OCI-LY7 (cell line): ENCODE measurements at regions not wholly inside any gene's neighbourhood (a gene's known extent, or its start where the extent isn't known, plus 50 kb on each side); places are given as distances from the start of the nearest gene placed in this dataset.
"Not testable (repeated sequence)": the region's sequence is repeated elsewhere in the genome, so short reads cannot be mapped to it uniquely, and the experiment has no call there.

Source experiments
- BruUV-seq: library from RNA; stranded (reverse); fragments of 400-500 nt; replicated peaks from 2 replicates; lab custom pipeline; 2021; lab: Mats Ljungman, UMichigan
- CTCF ChIA-PET: fragments of 300-600 bp; sonication (Branson Sonifier 250); formaldehyde crosslinking; loops from one replicate; lab custom pipeline; 2022; ENCODE audit warnings: antibody characterized with exemption; ENCODE audit not compliant: unreplicated experiment; lab: Charles Lee
- POLR2A ChIA-PET: fragments of 300-600 bp; sonication (Branson Sonifier 250); formaldehyde crosslinking; loops from one replicate; lab custom pipeline; 2022; ENCODE audit warnings: antibody characterized with exemption; lab: Charles Lee
- DNase-seq: peaks from one replicate; pipeline ENCODE4 v3.0.0-alpha.2; 2015; ENCODE audit warnings: low spot score
- H2AFZ ChIP-seq: fragments of 200-600 bp; sonication (generic), shearing (Covaris generic); 2 replicates; pipeline ENCODE4 v1.6.1; 2014; ENCODE audit warnings: mild to moderate bottlenecking, antibody characterized with exemption, low read length, moderate library complexity
- H3K27ac ChIP-seq: fragments of 200-600 bp; sonication (generic); 2 replicates; pipeline ENCODE4 v1.5.1; 2014; ENCODE audit warnings: mixed run types, low read depth, mild to moderate bottlenecking, moderate library complexity, low read length, inconsistent platforms; ENCODE audit not compliant: poor library complexity, severe bottlenecking
- H3K36me3 ChIP-seq: fragments of 200-600 bp; sonication (generic); 2 replicates; pipeline ENCODE4 v1.6.1; 2014; ENCODE audit warnings: mild to moderate bottlenecking, antibody characterized with exemption, low read length, moderate library complexity, mixed read lengths; ENCODE audit not compliant: insufficient read depth
- H3K4me1 ChIP-seq: fragments of 200-600 bp; sonication (generic); 2 replicates; pipeline ENCODE4 v1.5.1; 2014; ENCODE audit warnings: mild to moderate bottlenecking, low read length; ENCODE audit not compliant: insufficient read depth, poor library complexity, severe bottlenecking
- H3K4me2 ChIP-seq: fragments of 200-600 bp; sonication (generic); 2 replicates; pipeline ENCODE4 v1.6.1; 2014; ENCODE audit warnings: mild to moderate bottlenecking, low read length
- H3K4me3 ChIP-seq: fragments of 200-600 bp; sonication (generic); 2 replicates; pipeline ENCODE4 v1.5.1; 2014; ENCODE audit warnings: mild to moderate bottlenecking, low read depth, low read length; ENCODE audit not compliant: poor library complexity, severe bottlenecking
- H3K79me2 ChIP-seq: fragments of 200-600 bp; sonication (generic); 2 replicates; pipeline ENCODE4 v1.6.1; 2016; ENCODE audit warnings: low read depth, mild to moderate bottlenecking, low read length, moderate library complexity, mixed read lengths; ENCODE audit not compliant: insufficient read depth
- H3K9me2 ChIP-seq: fragments of 200-600 bp; sonication (generic); 2 replicates; pipeline ENCODE4 v1.6.1; 2016; ENCODE audit warnings: mild to moderate bottlenecking, low read length, mixed read lengths; ENCODE audit not compliant: insufficient read depth
- H3K9me3 ChIP-seq: fragments of 200-600 bp; sonication (generic); 2 replicates; pipeline ENCODE4 v1.6.1; 2014; ENCODE audit warnings: mild to moderate bottlenecking, mixed run types, low read length, mixed read lengths
- H4K20me1 ChIP-seq: fragments of 200-600 bp; sonication (generic); 2 replicates; pipeline ENCODE4 v1.6.1; 2014; ENCODE audit warnings: mild to moderate bottlenecking, antibody characterized with exemption, low read length, moderate library complexity, mixed read lengths; ENCODE audit not compliant: insufficient read depth
- intact Hi-C: fragments of 100-400 bp; cut with micrococcal nuclease; formaldehyde crosslinking; loops from one replicate; pipeline ENCODE4 v1.10.0; 2022; ENCODE audit not compliant: unreplicated experiment

GRCh38 chr21:10122801-10123507 is 398.4 kb upstream of the TPTE start:
- H3K9me3 ChIP-seq, H2AFZ ChIP-seq, BruUV-seq, H3K4me3 ChIP-seq, H3K4me2 ChIP-seq, DNase-seq, H3K79me2 ChIP-seq, H3K9me2 ChIP-seq, H3K27ac ChIP-seq, CTCF ChIA-PET, H4K20me1 ChIP-seq, H3K4me1 ChIP-seq, intact Hi-C loops, H3K36me3 ChIP-seq, POLR2A ChIA-PET: not testable (repeated sequence)

GRCh38 chr21:10123508-10123885 is 397.9 kb upstream of the TPTE start:
- H3K27ac ChIP-seq, H3K79me2 ChIP-seq, POLR2A ChIA-PET, H3K4me2 ChIP-seq, H3K9me3 ChIP-seq, H2AFZ ChIP-seq, H3K4me3 ChIP-seq, intact Hi-C loops, DNase-seq, H3K36me3 ChIP-seq, H3K4me1 ChIP-seq, H3K9me2 ChIP-seq, BruUV-seq, H4K20me1 ChIP-seq, CTCF ChIA-PET: not testable (repeated sequence)

GRCh38 chr21:10125616-10126015 is 395.8 kb upstream of the TPTE start:
- DNase-seq, intact Hi-C loops: not testable (repeated sequence)

GRCh38 chr21:10134119-10134518 is 387.3 kb upstream of the TPTE start:
- H3K4me3 ChIP-seq, intact Hi-C loops, H2AFZ ChIP-seq, POLR2A ChIA-PET, H4K20me1 ChIP-seq, H3K4me2 ChIP-seq, H3K27ac ChIP-seq, H3K36me3 ChIP-seq, DNase-seq, BruUV-seq, H3K9me3 ChIP-seq, H3K4me1 ChIP-seq, H3K9me2 ChIP-seq, H3K79me2 ChIP-seq, CTCF ChIA-PET: not testable (repeated sequence)

More at GRCh38 chr21:10125616-10126015, 395.8 kb upstream of the TPTE start:
- H3K79me2 ChIP-seq, H3K27ac ChIP-seq, H3K4me2 ChIP-seq, H3K4me1 ChIP-seq, H3K36me3 ChIP-seq, H3K4me3 ChIP-seq, H4K20me1 ChIP-seq, POLR2A ChIA-PET, H3K9me3 ChIP-seq, H3K9me2 ChIP-seq, H2AFZ ChIP-seq, BruUV-seq, CTCF ChIA-PET: not testable (repeated sequence)

GRCh38 chr21:10135879-10136278 is 385.5 kb upstream of the TPTE start:
- POLR2A ChIA-PET, H3K4me2 ChIP-seq, CTCF ChIA-PET, H4K20me1 ChIP-seq, H3K27ac ChIP-seq, intact Hi-C loops, H3K4me1 ChIP-seq, H3K36me3 ChIP-seq, H3K79me2 ChIP-seq, H3K9me2 ChIP-seq, DNase-seq, H2AFZ ChIP-seq, BruUV-seq, H3K9me3 ChIP-seq, H3K4me3 ChIP-seq: not testable (repeated sequence)

- H3K36me3 ChIP-seq, H3K4me3 ChIP-seq, H3K4me1 ChIP-seq, H4K20me1 ChIP-seq, BruUV-seq, DNase-seq, intact Hi-C loops, CTCF ChIA-PET, H2AFZ ChIP-seq, POLR2A ChIA-PET, H3K9me3 ChIP-seq, H3K27ac ChIP-seq, H3K9me2 ChIP-seq, H3K79me2 ChIP-seq, H3K4me2 ChIP-seq: not testable (repeated sequence)
Observed at GRCh38 chr21:10154178-10154577, 367.2 kb upstream of the TPTE start.
